HAP-1 (cell line): ENCODE measurements at regions not wholly inside any gene's neighbourhood (a gene's known extent, or its start where the extent isn't known, plus 50 kb on each side); places are given as distances from the start of the nearest gene placed in this dataset.
"Not testable (repeated sequence)": the region's sequence is repeated elsewhere in the genome, so short reads cannot be mapped to it uniquely, and the experiment has no call there.

Experiments
- DNase-seq, 2 experiments: peaks; one replicate each; pipeline ENCODE4 v3.0.0-alpha.2; 2016 to 2020; ENCODE audit warnings: low spot score in 2 of 2
- H3K27me3 ChIP-seq: fragments of 250-450 bp; sonication (Bioruptor Pico); 2 replicates; pipeline ENCODE4 v1.5.1; 2020; ENCODE audit warnings: low read depth, mild to moderate bottlenecking, moderate library complexity
- H3K36me3 ChIP-seq: fragments of 250-450 bp; sonication (Bioruptor Pico); replicated peaks from 2 replicates; pipeline ENCODE4 v1.5.1; 2020; ENCODE audit warnings: mild to moderate bottlenecking
- H3K4me1 ChIP-seq: fragments of 250-450 bp; sonication (Bioruptor Pico); 2 replicates; pipeline ENCODE4 v1.5.1; 2020; ENCODE audit warnings: mild to moderate bottlenecking
- H3K4me3 ChIP-seq: fragments of 250-450 bp; sonication (Bioruptor Pico); 2 replicates; pipeline ENCODE4 v1.5.1; 2020; ENCODE audit warnings: mild to moderate bottlenecking, moderate library complexity
- H3K9me3 ChIP-seq: fragments of 250-450 bp; sonication (Bioruptor Pico); 2 replicates; pipeline ENCODE4 v1.5.1; 2020; ENCODE audit warnings: mild to moderate bottlenecking, moderate library complexity
- in situ Hi-C: fragments of 300-500 bp; cut with MboI; formaldehyde crosslinking; loops from 3 replicates; pipeline ENCODE4 v1.14.3; 2020; ENCODE audit warnings: low sequenced_read_pairs, inconsistent platforms, mixed read lengths

GRCh38 chr2:111262627-111263379 lies 142.1 kb downstream of the BCL2L11 start:
- DNase-seq, H3K9me3 ChIP-seq, H3K27me3 ChIP-seq, H3K4me1 ChIP-seq, H3K36me3 ChIP-seq, in situ Hi-C loops, H3K4me3 ChIP-seq: not testable (repeated sequence)

GRCh38 chr2:111263380-111264017 lies 142.8 kb downstream of the BCL2L11 start:
- H3K9me3 ChIP-seq, H3K27me3 ChIP-seq, DNase-seq, H3K36me3 ChIP-seq, H3K4me3 ChIP-seq, H3K4me1 ChIP-seq, in situ Hi-C loops: not testable (repeated sequence)

- DNase-seq, H3K27me3 ChIP-seq, in situ Hi-C loops: not testable (repeated sequence)
Measured at GRCh38 chr2:111264956-111265355, 144.2 kb downstream of the BCL2L11 start.

GRCh38 chr2:111266556-111266955 lies 145.8 kb downstream of the BCL2L11 start:
- H3K4me1 ChIP-seq, H3K27me3 ChIP-seq, in situ Hi-C loops, H3K36me3 ChIP-seq, DNase-seq, H3K4me3 ChIP-seq, H3K9me3 ChIP-seq: not testable (repeated sequence)

More at GRCh38 chr2:111264956-111265355, 144.2 kb downstream of the BCL2L11 start:
- H3K4me1 ChIP-seq, H3K36me3 ChIP-seq, H3K4me3 ChIP-seq, H3K9me3 ChIP-seq: not testable (repeated sequence)

- DNase-seq, H3K4me3 ChIP-seq, H3K36me3 ChIP-seq, H3K4me1 ChIP-seq, H3K27me3 ChIP-seq, H3K9me3 ChIP-seq, in situ Hi-C loops: not testable (repeated sequence)
Measured at GRCh38 chr2:111267038-111267437, 146.3 kb downstream of the BCL2L11 start.

GRCh38 chr2:111269761-111270323 lies 149.1 kb downstream of the BCL2L11 start:
- H3K4me1 ChIP-seq, H3K9me3 ChIP-seq, H3K27me3 ChIP-seq, H3K4me3 ChIP-seq, in situ Hi-C loops, H3K36me3 ChIP-seq: not testable (repeated sequence)
- DNase-seq: peak in 1 of 2 experiments; percentile 30

GRCh38 chr2:111270569-111270968 lies 149.9 kb downstream of the BCL2L11 start:
- in situ Hi-C loops, H3K4me3 ChIP-seq, H3K4me1 ChIP-seq, DNase-seq, H3K9me3 ChIP-seq, H3K36me3 ChIP-seq, H3K27me3 ChIP-seq: not testable (repeated sequence)

- H3K4me3 ChIP-seq, H3K27me3 ChIP-seq, H3K36me3 ChIP-seq, H3K9me3 ChIP-seq, H3K4me1 ChIP-seq, in situ Hi-C loops, DNase-seq: not testable (repeated sequence)
Measured at GRCh38 chr2:111271647-111272304, 151.1 kb downstream of the BCL2L11 start.

GRCh38 chr2:111273007-111273406 lies 152.3 kb downstream of the BCL2L11 start:
- H3K4me3 ChIP-seq, in situ Hi-C loops, H3K9me3 ChIP-seq, DNase-seq, H3K4me1 ChIP-seq, H3K27me3 ChIP-seq, H3K36me3 ChIP-seq: not testable (repeated sequence)

- H3K4me1 ChIP-seq, H3K27me3 ChIP-seq, DNase-seq, H3K36me3 ChIP-seq, in situ Hi-C loops, H3K4me3 ChIP-seq, H3K9me3 ChIP-seq: not testable (repeated sequence)
Measured at GRCh38 chr2:111275047-111275853, 154.5 kb downstream of the BCL2L11 start.

GRCh38 chr2:111275854-111276171 lies 155.1 kb downstream of the BCL2L11 start:
- H3K4me1 ChIP-seq, H3K9me3 ChIP-seq, H3K36me3 ChIP-seq, H3K4me3 ChIP-seq, DNase-seq, H3K27me3 ChIP-seq, in situ Hi-C loops: not testable (repeated sequence)

- H3K4me1 ChIP-seq, in situ Hi-C loops, H3K4me3 ChIP-seq, H3K36me3 ChIP-seq, H3K9me3 ChIP-seq, DNase-seq, H3K27me3 ChIP-seq: not testable (repeated sequence)
Measured at GRCh38 chr2:111278133-111278532, 157.4 kb downstream of the BCL2L11 start.

- H3K4me3 ChIP-seq, H3K27me3 ChIP-seq, in situ Hi-C loops, H3K9me3 ChIP-seq, DNase-seq, H3K4me1 ChIP-seq, H3K36me3 ChIP-seq: not testable (repeated sequence)
Measured at GRCh38 chr2:111280709-111281286, 160.1 kb downstream of the BCL2L11 start.
